ENCODE measurements at regions not wholly inside any gene's neighbourhood (a gene's known extent, or its start where the extent isn't known, plus 50 kb on each side); places are given as distances from the start of the nearest gene placed in this dataset.

GRCh38 chr15:47294765-47295259 lies 422.5 kb upstream of the SEMA6D start:
- Mint-ChIP-seq H3K4me3 (no peak overlapping the region), H3K4me1 (peaks cover 2% of the 10 kb centered on the region), H3K27me3 (ENCODE audit: low read depth, poor library complexity) (peaks cover 5% of the 10 kb centered on the region), H3K27ac (no peak overlapping the region), H3K36me3 (ENCODE audit: low read depth) (no peaks in the 10 kb centered on the region), H3K9me3 (no peaks in the 10 kb centered on the region)
- no peak for TF ChIP-seq CTCF (IDR thresholded peaks at IDR 0.05)
- DNase-seq: no peak

GRCh38 chr15:47296881-47297280 lies 420.4 kb upstream of the SEMA6D start:
- H3K27ac Mint-ChIP-seq: no peak overlapping the region
- H3K27me3 Mint-ChIP-seq (ENCODE audit: low read depth, poor library complexity): peaks cover 5% of the 10 kb centered on the region
- H3K36me3 Mint-ChIP-seq (ENCODE audit: low read depth): no peaks in the 10 kb centered on the region
- no peak overlapping the region for H3K4me3 Mint-ChIP-seq
- no peak for TF ChIP-seq CTCF (IDR thresholded peaks at IDR 0.05)
- no peak for DNase-seq
- peaks cover 6% of the 10 kb centered on the region for H3K4me1 Mint-ChIP-seq
- no peaks in the 10 kb centered on the region for H3K9me3 Mint-ChIP-seq

GRCh38 chr15:47299846-47300434 lies 417.4 kb upstream of the SEMA6D start:
- peaks cover 4% of the 10 kb centered on the region for H3K27me3 Mint-ChIP-seq (ENCODE audit: low read depth, poor library complexity)
- no peak overlapping the region for H3K4me3 Mint-ChIP-seq
- no peak for TF ChIP-seq CTCF (IDR thresholded peaks at IDR 0.05)
- peaks cover 6% of the 10 kb centered on the region for H3K4me1 Mint-ChIP-seq
- H3K9me3 Mint-ChIP-seq: no peaks in the 10 kb centered on the region
- no peak overlapping the region for H3K27ac Mint-ChIP-seq
- no peak for DNase-seq
- H3K36me3 Mint-ChIP-seq (ENCODE audit: low read depth): no peaks in the 10 kb centered on the region

- no peak for TF ChIP-seq CTCF (IDR thresholded peaks at IDR 0.05)
- Mint-ChIP-seq H3K27me3 (ENCODE audit: low read depth, poor library complexity) (peaks cover 4% of the 10 kb centered on the region), H3K4me1 (peaks cover 6% of the 10 kb centered on the region), H3K27ac (no peak overlapping the region), H3K9me3 (no peaks in the 10 kb centered on the region), H3K36me3 (ENCODE audit: low read depth) (no peaks in the 10 kb centered on the region), H3K4me3 (no peak overlapping the region)
- DNase-seq: no peak
Measured at GRCh38 chr15:47300596-47300995, 416.7 kb upstream of the SEMA6D start.

- no peak overlapping the region for H3K4me3 Mint-ChIP-seq
- H3K27me3 Mint-ChIP-seq (ENCODE audit: low read depth, poor library complexity): peaks cover 4% of the 10 kb centered on the region
- no peak for DNase-seq
- H3K36me3 Mint-ChIP-seq (ENCODE audit: low read depth): no peaks in the 10 kb centered on the region
- peaks cover 6% of the 10 kb centered on the region for H3K4me1 Mint-ChIP-seq
- no peak for TF ChIP-seq CTCF (IDR thresholded peaks at IDR 0.05)
- no peak overlapping the region for H3K27ac Mint-ChIP-seq
- H3K9me3 Mint-ChIP-seq: no peaks in the 10 kb centered on the region
Measured at GRCh38 chr15:47301481-47301880, 415.8 kb upstream of the SEMA6D start.

GRCh38 chr15:47304656-47305055 lies 412.6 kb upstream of the SEMA6D start:
- Mint-ChIP-seq H3K27me3 (ENCODE audit: low read depth, poor library complexity) (peaks cover 4% of the 10 kb centered on the region), H3K27ac (no peak overlapping the region), H3K4me3 (no peak overlapping the region), H3K9me3 (no peaks in the 10 kb centered on the region), H3K36me3 (ENCODE audit: low read depth) (no peaks in the 10 kb centered on the region), H3K4me1 (peaks cover 5% of the 10 kb centered on the region)
- DNase-seq: no peak
- no peak for TF ChIP-seq CTCF (IDR thresholded peaks at IDR 0.05)

All from nephron progenitor cell (in vitro differentiated cells).